Thyroid gland (tissue), 4 donors: ENCODE measurements at regions not wholly inside any gene's neighbourhood (a gene's known extent, or its start where the extent isn't known, plus 50 kb on each side); places are given as distances from the start of the nearest gene placed in this dataset.

Source experiments
- DNase-seq, 2 donors: peaks; one replicate each; pipeline ENCODE4 v3.0.0-alpha.2; 2019
- H3K27ac ChIP-seq, 3 donors: fragments of 200-600 bp; sonication (generic); 1 replicate in 2 of 3; 2 replicates in 1 of 3; pipeline ENCODE4 v1.5.1; 2016 to 2019; ENCODE audit warnings: mild to moderate bottlenecking in 1 of 3, moderate library complexity in 1 of 3
- H3K27me3 ChIP-seq: fragments of 200-600 bp; sonication (generic); one replicate; pipeline ENCODE4 v1.5.1; 2019
- H3K36me3 ChIP-seq, 2 donors: fragments of 200-600 bp; sonication (generic); one replicate each; pipeline ENCODE4 v1.5.1; 2016 to 2019
- H3K4me1 ChIP-seq, 2 donors: fragments of 200-600 bp; sonication (generic); one replicate each; pipeline ENCODE4 v1.5.1; 2017 to 2019
- H3K4me3 ChIP-seq, 3 donors: fragments of 200-600 bp; sonication (generic); replicated peaks in 1 of 3; 1 replicate in 2 of 3; 2 replicates in 1 of 3; pipeline ENCODE4 v1.5.1; 2016; ENCODE audit warnings: mild to moderate bottlenecking in 1 of 3
- H3K9me3 ChIP-seq: fragments of 200-600 bp; sonication (generic); one replicate; pipeline ENCODE4 v1.5.1; 2017
- POLR2A ChIP-seq, 2 donors: fragments of 450-650 bp; IDR thresholded peaks; one replicate each; pipeline ENCODE4 v1.6.1; 2017; ENCODE audit warnings: antibody characterized with exemption in 2 of 2, mild to moderate bottlenecking in 2 of 2, moderate library complexity in 1 of 2
- WGBS, 2 donors: methylation state at CpG; one replicate each; pipeline ENCODE4 v1.1.5; 2017; 5-methylcytosine and 5-hydroxymethylcytosine counted together
- intact Hi-C: fragments of 100-400 bp; cut with DNase I; formaldehyde crosslinking; loops from one replicate; pipeline ENCODE4 v1.15.1; 2023
- TF ChIP-seq, protein P1 (sequence below), 6 experiments: fragments of 200-600 bp in 3 of 6; fragments of 450-650 bp in 3 of 6; sonication (generic) in 3 of 6; IDR thresholded peaks; one replicate each; pipeline ENCODE4 v1.5.1; 2016 to 2019; ENCODE audit warnings: antibody characterized with exemption in 6 of 6, mild to moderate bottlenecking in 2 of 6, inconsistent platforms in 1 of 6, moderate library complexity in 1 of 6

DNA sequence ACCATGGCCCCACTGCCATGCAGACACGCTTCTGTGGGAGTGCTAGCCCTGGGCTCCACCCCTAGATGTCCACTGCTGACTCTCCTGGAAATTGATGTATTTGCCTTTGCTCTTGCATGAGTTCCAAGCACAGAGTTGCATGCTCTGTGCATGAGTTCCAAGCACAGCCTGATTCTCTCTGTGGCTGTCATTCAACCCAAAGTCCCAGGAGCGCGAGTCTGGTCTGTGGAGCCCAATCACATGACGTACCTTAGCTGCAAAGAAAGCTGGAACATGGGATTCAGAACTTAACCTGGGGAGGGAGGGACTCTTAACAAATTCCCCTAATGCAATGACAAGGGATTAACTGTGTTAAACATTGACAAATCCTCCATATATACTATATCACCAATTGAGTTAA, 114.3 kb upstream of the SLC24A3 start:
- no peak for TF ChIP-seq POLR2A (IDR thresholded peaks at IDR 0.05)
- TF ChIP-seq, protein P1, sequence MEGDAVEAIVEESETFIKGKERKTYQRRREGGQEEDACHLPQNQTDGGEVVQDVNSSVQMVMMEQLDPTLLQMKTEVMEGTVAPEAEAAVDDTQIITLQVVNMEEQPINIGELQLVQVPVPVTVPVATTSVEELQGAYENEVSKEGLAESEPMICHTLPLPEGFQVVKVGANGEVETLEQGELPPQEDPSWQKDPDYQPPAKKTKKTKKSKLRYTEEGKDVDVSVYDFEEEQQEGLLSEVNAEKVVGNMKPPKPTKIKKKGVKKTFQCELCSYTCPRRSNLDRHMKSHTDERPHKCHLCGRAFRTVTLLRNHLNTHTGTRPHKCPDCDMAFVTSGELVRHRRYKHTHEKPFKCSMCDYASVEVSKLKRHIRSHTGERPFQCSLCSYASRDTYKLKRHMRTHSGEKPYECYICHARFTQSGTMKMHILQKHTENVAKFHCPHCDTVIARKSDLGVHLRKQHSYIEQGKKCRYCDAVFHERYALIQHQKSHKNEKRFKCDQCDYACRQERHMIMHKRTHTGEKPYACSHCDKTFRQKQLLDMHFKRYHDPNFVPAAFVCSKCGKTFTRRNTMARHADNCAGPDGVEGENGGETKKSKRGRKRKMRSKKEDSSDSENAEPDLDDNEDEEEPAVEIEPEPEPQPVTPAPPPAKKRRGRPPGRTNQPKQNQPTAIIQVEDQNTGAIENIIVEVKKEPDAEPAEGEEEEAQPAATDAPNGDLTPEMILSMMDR (IDR thresholded peaks at IDR 0.05) = no peak
- H3K36me3 ChIP-seq = no peaks in the 10 kb centered on the region
- intact Hi-C loops = no loop called here
- no peaks in the 10 kb centered on the region for H3K27me3 ChIP-seq
- no peak for DNase-seq
- WGBS, 2 donors = 89 to 95% methylated on average over 4 of the region's 4 CpGs
- H3K27ac ChIP-seq = no peak overlapping the region
- no peaks in the 10 kb centered on the region for H3K9me3 ChIP-seq
- H3K4me3 ChIP-seq = no peak overlapping the region
- H3K4me1 ChIP-seq = peaks cover 0 to 5% of the 10 kb centered on the region in 2 donors

DNA sequence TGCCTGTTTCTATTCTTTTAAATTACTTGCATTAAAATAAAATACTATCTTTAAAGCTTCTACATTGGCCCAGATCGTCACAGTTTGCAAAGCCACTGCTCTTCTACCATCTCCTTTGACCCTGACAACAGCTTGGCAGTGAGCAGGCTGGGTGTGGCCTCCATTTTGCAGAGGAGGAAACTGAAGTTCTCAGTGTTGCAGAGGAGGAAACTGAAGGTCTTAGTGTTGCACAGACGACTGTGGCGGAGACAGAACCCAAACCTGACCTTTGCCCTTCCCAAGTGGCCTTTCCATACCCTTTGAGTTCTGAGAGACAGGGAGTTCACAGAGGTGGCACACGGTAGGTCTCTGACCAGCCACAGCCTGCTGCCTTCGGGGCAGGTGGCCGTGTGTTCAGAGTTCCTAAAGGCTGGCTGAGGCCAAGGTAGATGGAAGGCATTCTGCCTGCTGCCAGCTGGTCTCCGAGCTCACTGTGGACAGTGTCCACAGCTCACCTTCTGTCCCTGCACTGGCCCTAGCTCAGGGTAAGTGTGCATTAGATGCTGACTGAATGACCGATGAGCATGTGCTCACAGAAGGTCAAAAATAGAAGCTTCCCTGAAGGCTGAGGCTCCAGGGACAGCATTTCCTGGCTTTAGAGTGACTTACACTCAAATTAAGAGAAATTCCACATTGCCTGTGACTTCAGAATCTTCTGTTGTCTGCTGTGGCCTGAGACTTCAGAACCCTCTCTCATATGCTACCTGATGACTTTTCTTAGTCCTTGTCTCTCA, 113.5 kb upstream of the SLC24A3 start:
- Histone ChIP-seq H3K4me1 (peaks cover 0 to 5% of the 10 kb centered on the region in 2 donors), H3K9me3 (no peaks in the 10 kb centered on the region), H3K4me3 (no peak overlapping the region), H3K27ac (no peak overlapping the region), H3K27me3 (no peaks in the 10 kb centered on the region), H3K36me3 (no peaks in the 10 kb centered on the region)
- intact Hi-C loops = no loop called here
- DNase-seq = no peak
- TF ChIP-seq, protein P1 (IDR thresholded peaks at IDR 0.05) = no peak
- no peak for TF ChIP-seq POLR2A (IDR thresholded peaks at IDR 0.05)
- 67 to 84% methylated on average over 7 to 8 of the region's 8 CpGs for WGBS, 2 donors

DNA sequence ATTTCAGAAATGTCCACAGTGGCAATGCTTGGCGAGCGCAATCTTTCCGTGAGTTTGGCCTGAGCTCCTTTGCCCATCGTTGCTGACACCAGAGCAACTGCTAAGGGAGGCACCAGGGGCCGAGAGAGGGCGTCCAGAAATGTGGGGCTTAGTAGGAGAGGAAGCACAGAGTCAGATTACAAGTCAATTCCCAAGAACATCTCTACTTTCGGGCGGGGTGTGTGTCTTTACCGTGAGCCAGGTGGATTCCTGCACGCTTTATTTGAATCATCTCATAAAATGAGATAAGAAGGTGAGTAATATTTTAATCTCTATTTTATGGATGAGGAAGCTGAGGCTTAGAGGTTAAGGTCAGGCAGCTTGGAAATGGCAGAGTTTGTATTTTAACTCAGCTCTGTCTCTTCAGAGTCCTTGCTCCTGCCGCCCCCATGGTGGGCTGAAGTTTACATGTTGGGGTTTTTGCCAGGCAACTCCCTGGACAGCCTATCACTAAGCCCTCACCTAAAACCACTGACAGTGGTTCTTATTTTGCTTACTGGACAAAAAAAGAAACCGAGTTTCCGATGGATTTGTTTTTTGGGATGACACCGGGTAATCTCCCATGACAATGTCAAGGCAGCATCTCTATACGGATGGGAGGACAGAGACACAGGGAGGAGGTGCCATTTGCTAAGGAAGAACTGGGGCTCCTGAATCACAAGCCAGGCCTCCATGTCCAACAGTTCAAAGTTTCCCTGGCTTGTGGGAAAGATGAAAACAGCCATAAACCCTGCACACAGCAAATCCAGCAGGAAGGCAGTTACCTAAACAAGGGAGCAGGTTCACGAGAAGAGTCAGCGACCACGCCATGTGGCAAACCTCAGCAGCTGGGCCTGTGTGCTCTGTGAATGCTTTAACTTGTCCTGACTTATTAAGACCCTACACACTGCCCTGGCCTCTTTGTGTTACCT, 112.6 kb upstream of the SLC24A3 start:
- Histone ChIP-seq H3K27ac (no peak overlapping the region), H3K4me3 (no peak overlapping the region), H3K9me3 (no peaks in the 10 kb centered on the region), H3K27me3 (no peaks in the 10 kb centered on the region), H3K36me3 (no peaks in the 10 kb centered on the region), H3K4me1 (peaks cover 0 to 5% of the 10 kb centered on the region in 2 donors)
- intact Hi-C loops = no loop called here
- no peak for DNase-seq
- TF ChIP-seq POLR2A (IDR thresholded peaks at IDR 0.05) = no peak
- TF ChIP-seq, protein P1 (IDR thresholded peaks at IDR 0.05) = no peak
- whole genome bisulfite sequencing, 2 donors = 89% methylated on average over 18 of the region's 18 CpGs

DNA sequence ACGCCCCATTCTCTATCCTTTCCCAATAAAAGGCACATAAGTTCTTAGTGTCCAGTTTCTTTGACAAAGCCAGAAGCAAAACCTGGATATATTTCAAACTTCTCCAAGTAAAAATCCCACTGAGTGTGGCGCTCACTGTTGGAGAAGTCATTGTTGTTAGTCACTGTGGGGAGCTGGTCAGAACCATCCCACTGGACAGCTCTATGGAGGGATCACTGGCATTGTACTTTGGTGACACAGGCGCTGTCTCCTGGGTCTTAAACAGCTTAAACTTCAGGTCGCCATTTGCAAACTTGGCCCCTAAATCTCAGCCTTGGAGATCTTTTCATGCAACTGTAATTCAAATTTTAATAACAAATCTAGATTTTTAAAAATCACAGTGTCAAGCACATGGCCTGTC, 111.5 kb upstream of the SLC24A3 start:
- no peak for DNase-seq
- intact Hi-C loops = no loop called here
- H3K4me1 ChIP-seq = peaks cover 0 to 3% of the 10 kb centered on the region in 2 donors
- no peaks in the 10 kb centered on the region for H3K9me3 ChIP-seq
- 90 to 93% methylated on average over 4 of the region's 4 CpGs for whole genome bisulfite sequencing, 2 donors
- H3K4me3 ChIP-seq = no peak overlapping the region
- H3K27ac ChIP-seq = no peak overlapping the region
- TF ChIP-seq, protein P1 (IDR thresholded peaks at IDR 0.05) = no peak
- no peak for TF ChIP-seq POLR2A (IDR thresholded peaks at IDR 0.05)
- H3K27me3 ChIP-seq = no peaks in the 10 kb centered on the region
- H3K36me3 ChIP-seq = no peaks in the 10 kb centered on the region

DNA sequence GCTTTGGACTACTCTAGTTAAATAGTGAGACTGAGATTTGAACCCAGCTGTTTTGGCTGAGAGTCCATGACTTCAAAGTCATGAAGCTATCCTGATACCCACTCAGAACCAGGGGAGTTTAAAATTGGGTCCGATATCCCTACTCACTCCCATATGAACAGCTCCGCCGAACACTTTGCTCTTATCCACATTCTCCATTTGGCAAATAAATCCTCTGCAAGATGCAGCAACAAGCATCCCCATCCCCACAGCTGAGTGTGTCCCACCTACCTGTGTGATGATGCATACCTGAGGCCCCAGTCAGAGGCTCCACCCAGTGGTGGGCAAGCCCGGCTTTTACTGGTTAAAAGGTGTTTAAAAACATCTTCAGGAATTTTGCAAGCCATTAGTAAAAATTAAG, 108.3 kb upstream of the SLC24A3 start:
- intact Hi-C loops = no loop called here
- Histone ChIP-seq H3K4me1 (no peaks in the 10 kb centered on the region), H3K27ac (no peak overlapping the region), H3K36me3 (no peaks in the 10 kb centered on the region), H3K9me3 (no peaks in the 10 kb centered on the region), H3K4me3 (no peak overlapping the region), H3K27me3 (no peaks in the 10 kb centered on the region)
- 92% methylated on average over 4 of the region's 4 CpGs for WGBS, 2 donors
- TF ChIP-seq POLR2A (IDR thresholded peaks at IDR 0.05) = no peak
- TF ChIP-seq, protein P1 (IDR thresholded peaks at IDR 0.05) = no peak
- no peak for DNase-seq
